K562 (cell line): ENCODE measurements at regions not wholly inside any gene's neighbourhood (a gene's known extent, or its start where the extent isn't known, plus 50 kb on each side); places are given as distances from the start of the nearest gene placed in this dataset.

Source experiments
- ATAC-seq: fragments of 200-7000 bp; cut with Tn5 transposase; 3 replicates; pipeline ENCODE4 v1.9.1; 2020; ENCODE audit warnings: moderate library complexity
- BruUV-seq: library from RNA; stranded (reverse); fragments of 400-500 nt; replicated peaks from 2 replicates; lab custom pipeline; 2021; lab: Mats Ljungman, UMichigan
- CTCF ChIA-PET: fragments of 300-600 bp; formaldehyde crosslinking; extraction: SDS; loops from one replicate; lab custom pipeline; 2021; ENCODE audit warnings: low intra/inter-chr PET ratio; lab: Yijun Ruan, JAX
- POLR2A ChIA-PET: fragments of 300-600, 350-650 bp; sonication (Branson Sonifier 250); formaldehyde crosslinking; extraction: SDS; loops from one replicate; lab custom pipeline; 2021; ENCODE audit warnings: antibody characterized with exemption, inconsistent platforms; lab: Yijun Ruan, JAX
- DNase-seq, 4 experiments: peaks; one replicate each; pipeline versions ENCODE4 v3.0.0 to v3.0.0-alpha.2; 2011 to 2018; ENCODE audit warnings: low spot score in 3 of 4, mixed read lengths in 3 of 4; ENCODE audit errors: extremely low read depth in 1 of 4
- FAIRE-seq: peaks from 2 replicates; lab custom pipeline; 2011; peaks lifted over from hg19 to GRCh38; lab: Jason Lieb, UNC
- H2AFZ ChIP-seq: 2 replicates; pipeline ENCODE4 v1.6.0; 2011; ENCODE audit warnings: low read depth, low read length, control low read depth, inconsistent platforms
- H3K27ac ChIP-seq: fragments of 200-600 bp; 3 replicates; pipeline ENCODE4 v1.8.0; 2011; ENCODE audit warnings: low read depth, mild to moderate bottlenecking, control low read depth, inconsistent platforms, low read length, moderate library complexity, mixed read lengths; ENCODE audit errors: extremely low read depth
- H3K27me3 ChIP-seq, 2 experiments: fragments of 300-600 bp in 1 of 2; 2 replicates in 1 of 2; 3 replicates in 1 of 2; pipeline versions ENCODE4 v1.6.0 to v1.8.0; 2011; ENCODE audit warnings: inconsistent platforms in 2 of 2, low read length in 2 of 2, mild to moderate bottlenecking in 1 of 2, mixed read lengths in 1 of 2, moderate library complexity in 1 of 2; ENCODE audit not compliant: control insufficient read depth in 2 of 2, insufficient read depth in 2 of 2
- H3K36me3 ChIP-seq: fragments of 300-600 bp; 3 replicates; pipeline ENCODE4 v1.8.0; 2011; ENCODE audit warnings: mild to moderate bottlenecking, low read length, inconsistent platforms; ENCODE audit not compliant: control insufficient read depth, insufficient read depth
- H3K4me1 ChIP-seq, 2 experiments: fragments of 200-600 bp in 1 of 2; replicated peaks in 1 of 2; 2 replicates in 1 of 2; 3 replicates in 1 of 2; pipeline versions ENCODE4 v1.5.1 to v1.8.0; 2011; ENCODE audit warnings: inconsistent platforms in 2 of 2, low read length in 2 of 2, mild to moderate bottlenecking in 1 of 2, mixed read lengths in 1 of 2, moderate library complexity in 1 of 2; ENCODE audit not compliant: control insufficient read depth in 2 of 2, insufficient read depth in 2 of 2
- H3K4me2 ChIP-seq: 2 replicates; pipeline ENCODE4 v1.6.1; 2011; ENCODE audit warnings: low read length, control low read depth, inconsistent platforms, mixed read lengths; ENCODE audit not compliant: insufficient read depth
- H3K4me3 ChIP-seq: fragments of 200-600 bp; sonication (generic), shearing (Covaris generic); 2 replicates; pipeline ENCODE4 v1.5.1; 2016; ENCODE audit warnings: control low read depth, inconsistent platforms
- H3K79me2 ChIP-seq: fragments of 200-600 bp; 3 replicates; pipeline ENCODE4 v1.8.0; 2011; ENCODE audit warnings: low read length, inconsistent platforms; ENCODE audit not compliant: control insufficient read depth, insufficient read depth
- H3K9ac ChIP-seq, 2 experiments: 2 replicates each; pipeline versions ENCODE4 v1.6.0 to v1.6.1; 2011; ENCODE audit warnings: low read depth in 2 of 2, low read length in 2 of 2, control low read depth in 1 of 2, inconsistent platforms in 1 of 2, mild to moderate bottlenecking in 1 of 2, mixed read lengths in 1 of 2; ENCODE audit not compliant: insufficient read depth in 1 of 2
- H3K9me1 ChIP-seq: one replicate; pipeline ENCODE4 v1.6.0; 2011; ENCODE audit warnings: inconsistent platforms, mild to moderate bottlenecking, low read length, moderate library complexity; ENCODE audit not compliant: control insufficient read depth, insufficient read depth
- H3K9me3 ChIP-seq: replicated peaks from 2 replicates; pipeline ENCODE4 v1.5.1; 2011; ENCODE audit warnings: low read depth, low read length, inconsistent platforms; ENCODE audit not compliant: control insufficient read depth, insufficient read depth
- H4K20me1 ChIP-seq: replicated peaks from 2 replicates; pipeline ENCODE4 v1.6.1; 2011; ENCODE audit warnings: low read length, inconsistent platforms, mixed read lengths; ENCODE audit not compliant: control insufficient read depth, insufficient read depth
- CBFA2T2 ChIP-seq: fragments of 450-650 bp; conservative IDR thresholded peaks from 2 replicates; pipeline ENCODE4 v1.6.1; 2017; ENCODE audit warnings: mild to moderate bottlenecking
- HDAC3 ChIP-seq: fragments of 450-650 bp; IDR thresholded peaks from 2 replicates; pipeline ENCODE4 v1.6.1; 2018; ENCODE audit warnings: borderline replicate concordance, mild to moderate bottlenecking, moderate library complexity; ENCODE audit not compliant: partially characterized antibody
- HMG20A ChIP-seq: fragments of 450-650 bp; formaldehyde crosslinking; conservative IDR thresholded peaks from 2 replicates; pipeline ENCODE4 v1.4.0; 2020; ENCODE audit warnings: mild to moderate bottlenecking, mixed read lengths
- HMG20B ChIP-seq: fragments of 250-450 bp; sonication (Bioruptor Pico); IDR thresholded peaks from 2 replicates; pipeline ENCODE4 v1.5.0; 2021; ENCODE audit warnings: mild to moderate bottlenecking
- KAT7 ChIP-seq: sonication (generic); formaldehyde crosslinking; IDR thresholded peaks from 2 replicates; pipeline ENCODE4 v1.8.0; 2022; ENCODE audit warnings: missing genetic modification reagents, mild to moderate bottlenecking, borderline replicate concordance
- KHSRP ChIP-seq: fragments of 450-650 bp; IDR thresholded peaks from 2 replicates; pipeline ENCODE4 v1.6.1; 2017
- NCOR1 ChIP-seq: fragments of 450-650 bp; IDR thresholded peaks from 2 replicates; pipeline ENCODE4 v1.6.1; 2016; ENCODE audit warnings: mild to moderate bottlenecking, moderate library complexity
- NFE2L1 ChIP-seq: fragments of 450-650 bp; IDR thresholded peaks from 2 replicates; pipeline ENCODE4 v1.6.1; 2016; ENCODE audit warnings: missing genetic modification characterization, low read depth, mild to moderate bottlenecking, missing compliant biosample characterization, moderate library complexity, borderline replicate concordance
- SREBF2 ChIP-seq: sonication (generic); formaldehyde crosslinking; IDR thresholded peaks from 2 replicates; pipeline ENCODE4 v1.4.0; 2020; ENCODE audit warnings: mild to moderate bottlenecking, missing genetic modification reagents
- TFAP4 ChIP-seq: sonication (generic); formaldehyde crosslinking; IDR thresholded peaks from 2 replicates; pipeline ENCODE4 v1.8.0; 2022; ENCODE audit warnings: missing genetic modification reagents, mild to moderate bottlenecking, moderate library complexity, borderline replicate concordance
- ZFX ChIP-seq: sonication (generic); formaldehyde crosslinking; IDR thresholded peaks from 2 replicates; pipeline ENCODE4 v1.8.0; 2022; ENCODE audit warnings: mild to moderate bottlenecking, missing genetic modification reagents, moderate library complexity
- ZNF212 ChIP-seq: fragments of 450-650 bp; formaldehyde crosslinking; IDR thresholded peaks from 2 replicates; pipeline ENCODE4 v1.4.0; 2020; ENCODE audit warnings: mild to moderate bottlenecking
- WGBS: fragments of 100-300 bp; shearing (Covaris generic); methylation state at CpG from one replicate; pipeline ENCODE4 v1.1.6; 2016; ENCODE audit warnings: low coverage, mixed read lengths; ENCODE audit not compliant: insufficient coverage; ENCODE audit errors: missing lambda C conversion rate; 5-methylcytosine and 5-hydroxymethylcytosine counted together
- in situ Hi-C: fragments of 300-500 bp; cut with MboI; formaldehyde crosslinking; loops from 4 replicates; pipeline ENCODE4 v1.15.0; 2018; ENCODE audit warnings: inconsistent platforms, mixed read lengths
- intact Hi-C: fragments of 100-400 bp; cut with micrococcal nuclease; formaldehyde crosslinking; loops from 2 replicates; pipeline ENCODE4 v1.14.2; 2022
- TF ChIP-seq, protein P1 (sequence below): fragments of 450-650 bp; IDR thresholded peaks from 2 replicates; pipeline ENCODE4 v1.6.1; 2017; ENCODE audit warnings: antibody characterized with exemption
- TF ChIP-seq, protein P2 (sequence below): fragments of 250-450 bp; sonication (Bioruptor Pico); IDR thresholded peaks from 2 replicates; pipeline ENCODE4 v1.5.0; 2020; ENCODE audit warnings: mild to moderate bottlenecking
- TF ChIP-seq, protein P3 (sequence below): fragments of 250-450 bp; sonication (Bioruptor Pico); IDR thresholded peaks from 2 replicates; pipeline ENCODE4 v1.4.0; 2020; ENCODE audit warnings: borderline replicate concordance
- TF ChIP-seq, protein P4 (sequence below): fragments of 450-650 bp; IDR thresholded peaks from 2 replicates; pipeline ENCODE4 v1.6.1; 2017; ENCODE audit warnings: mild to moderate bottlenecking, moderate library complexity

- no peak overlapping the region for H3K27ac ChIP-seq
- no TSS peak for BruUV-seq
- WGBS: 42% methylated on average over 4 of the region's 4 CpGs
- peaks cover 5 to 16% of the 10 kb centered on the region in 2 experiments; a peak in 3 of 5 replicates for H3K27me3 ChIP-seq
- H3K9ac ChIP-seq: no peak overlapping the region
- FAIRE-seq (no peak), ATAC-seq (no peak), DNase-seq (no peak)
- no peaks in the 10 kb centered on the region for H3K79me2 ChIP-seq
- no peaks in the 10 kb centered on the region for H3K9me1 ChIP-seq
- no peaks in the 10 kb centered on the region for H4K20me1 ChIP-seq
- no peak overlapping the region for H3K4me3 ChIP-seq
- no peak overlapping the region for H3K4me2 ChIP-seq
- no peak overlapping the region for H2AFZ ChIP-seq
- in situ Hi-C loops (no loop called here), intact Hi-C loops (no loop called here)
- CTCF ChIA-PET: no interaction called here
- no peaks in the 10 kb centered on the region for H3K36me3 ChIP-seq
- no peaks in the 10 kb centered on the region for H3K9me3 ChIP-seq
- H3K4me1 ChIP-seq: no peaks in the 10 kb centered on the region
- POLR2A ChIA-PET: no interaction called here
- TF ChIP-seq, protein P1, sequence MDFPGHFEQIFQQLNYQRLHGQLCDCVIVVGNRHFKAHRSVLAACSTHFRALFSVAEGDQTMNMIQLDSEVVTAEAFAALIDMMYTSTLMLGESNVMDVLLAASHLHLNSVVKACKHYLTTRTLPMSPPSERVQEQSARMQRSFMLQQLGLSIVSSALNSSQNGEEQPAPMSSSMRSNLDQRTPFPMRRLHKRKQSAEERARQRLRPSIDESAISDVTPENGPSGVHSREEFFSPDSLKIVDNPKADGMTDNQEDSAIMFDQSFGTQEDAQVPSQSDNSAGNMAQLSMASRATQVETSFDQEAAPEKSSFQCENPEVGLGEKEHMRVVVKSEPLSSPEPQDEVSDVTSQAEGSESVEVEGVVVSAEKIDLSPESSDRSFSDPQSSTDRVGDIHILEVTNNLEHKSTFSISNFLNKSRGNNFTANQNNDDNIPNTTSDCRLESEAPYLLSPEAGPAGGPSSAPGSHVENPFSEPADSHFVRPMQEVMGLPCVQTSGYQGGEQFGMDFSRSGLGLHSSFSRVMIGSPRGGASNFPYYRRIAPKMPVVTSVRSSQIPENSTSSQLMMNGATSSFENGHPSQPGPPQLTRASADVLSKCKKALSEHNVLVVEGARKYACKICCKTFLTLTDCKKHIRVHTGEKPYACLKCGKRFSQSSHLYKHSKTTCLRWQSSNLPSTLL: no peak
- TF ChIP-seq HMG20B (CRISPR knock-in tag) (no peak), HMG20A (CRISPR knock-in tag) (no peak), KHSRP (no peak), KAT7 (CRISPR knock-in tag) (no peak), NFE2L1 (tag) (no peak), CBFA2T2 (no peak), SREBF2 (CRISPR knock-in tag) (no peak), ZNF212 (CRISPR knock-in tag) (no peak), ZFX (no peak), HDAC3 (no peak), NCOR1 (no peak), TFAP4 (CRISPR knock-in tag) (no peak)
- TF ChIP-seq, protein P2, sequence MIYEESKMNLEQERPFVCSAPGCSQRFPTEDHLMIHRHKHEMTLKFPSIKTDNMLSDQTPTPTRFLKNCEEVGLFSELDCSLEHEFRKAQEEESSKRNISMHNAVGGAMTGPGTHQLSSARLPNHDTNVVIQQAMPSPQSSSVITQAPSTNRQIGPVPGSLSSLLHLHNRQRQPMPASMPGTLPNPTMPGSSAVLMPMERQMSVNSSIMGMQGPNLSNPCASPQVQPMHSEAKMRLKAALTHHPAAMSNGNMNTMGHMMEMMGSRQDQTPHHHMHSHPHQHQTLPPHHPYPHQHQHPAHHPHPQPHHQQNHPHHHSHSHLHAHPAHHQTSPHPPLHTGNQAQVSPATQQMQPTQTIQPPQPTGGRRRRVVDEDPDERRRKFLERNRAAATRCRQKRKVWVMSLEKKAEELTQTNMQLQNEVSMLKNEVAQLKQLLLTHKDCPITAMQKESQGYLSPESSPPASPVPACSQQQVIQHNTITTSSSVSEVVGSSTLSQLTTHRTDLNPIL (CRISPR knock-in tag): no peak
- TF ChIP-seq, protein P3, sequence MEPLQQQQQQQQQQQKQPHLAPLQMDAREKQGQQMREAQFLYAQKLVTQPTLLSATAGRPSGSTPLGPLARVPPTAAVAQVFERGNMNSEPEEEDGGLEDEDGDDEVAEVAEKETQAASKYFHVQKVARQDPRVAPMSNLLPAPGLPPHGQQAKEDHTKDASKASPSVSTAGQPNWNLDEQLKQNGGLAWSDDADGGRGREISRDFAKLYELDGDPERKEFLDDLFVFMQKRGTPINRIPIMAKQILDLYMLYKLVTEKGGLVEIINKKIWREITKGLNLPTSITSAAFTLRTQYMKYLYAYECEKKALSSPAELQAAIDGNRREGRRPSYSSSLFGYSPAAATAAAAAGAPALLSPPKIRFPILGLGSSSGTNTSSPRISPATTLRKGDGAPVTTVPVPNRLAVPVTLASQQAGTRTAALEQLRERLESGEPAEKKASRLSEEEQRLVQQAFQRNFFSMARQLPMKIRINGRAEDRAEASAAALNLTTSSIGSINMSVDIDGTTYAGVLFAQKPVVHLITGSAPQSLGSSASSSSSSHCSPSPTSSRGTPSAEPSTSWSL (CRISPR knock-in tag): no peak
- TF ChIP-seq, protein P4, sequence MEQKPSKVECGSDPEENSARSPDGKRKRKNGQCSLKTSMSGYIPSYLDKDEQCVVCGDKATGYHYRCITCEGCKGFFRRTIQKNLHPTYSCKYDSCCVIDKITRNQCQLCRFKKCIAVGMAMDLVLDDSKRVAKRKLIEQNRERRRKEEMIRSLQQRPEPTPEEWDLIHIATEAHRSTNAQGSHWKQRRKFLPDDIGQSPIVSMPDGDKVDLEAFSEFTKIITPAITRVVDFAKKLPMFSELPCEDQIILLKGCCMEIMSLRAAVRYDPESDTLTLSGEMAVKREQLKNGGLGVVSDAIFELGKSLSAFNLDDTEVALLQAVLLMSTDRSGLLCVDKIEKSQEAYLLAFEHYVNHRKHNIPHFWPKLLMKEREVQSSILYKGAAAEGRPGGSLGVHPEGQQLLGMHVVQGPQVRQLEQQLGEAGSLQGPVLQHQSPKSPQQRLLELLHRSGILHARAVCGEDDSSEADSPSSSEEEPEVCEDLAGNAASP: no peak
Measured at GRCh38 chr20:51916244-51916643, 113.9 kb upstream of the SALL4 start.
